B cell (primary cell): ENCODE measurements at regions not wholly inside any gene's neighbourhood (a gene's known extent, or its start where the extent isn't known, plus 50 kb on each side); places are given as distances from the start of the nearest gene placed in this dataset.

Experiments used
- CTCF ChIP-seq: fragments of 200-600 bp; IDR thresholded peaks from one replicate; pipeline ENCODE4 v1.8.0; 2022; ENCODE audit warnings: antibody characterized with exemption, mild to moderate bottlenecking
- EZH2 ChIP-seq: IDR thresholded peaks from 2 replicates; pipeline ENCODE4 v1.6.1; 2012; ENCODE audit warnings: borderline replicate concordance, low read depth, mild to moderate bottlenecking, moderate library complexity, low read length; ENCODE audit not compliant: insufficient read depth, poor library complexity, severe bottlenecking

GRCh38 chr16:63960321-63960720 is 1161.5 kb downstream of the CDH11 start:
- TF ChIP-seq CTCF = no peak
- no peak for TF ChIP-seq EZH2
